ENCODE measurements at regions not wholly inside any gene's neighbourhood (a gene's known extent, or its start where the extent isn't known, plus 50 kb on each side); places are given as distances from the start of the nearest gene placed in this dataset.

GRCh38 chr4:33551244-33551643, 2693.1 kb downstream of the ARAP2 start:
- TF ChIP-seq EP300 (IDR thresholded peaks at IDR 0.05) = no peak
- no peak for TF ChIP-seq CTCF (IDR thresholded peaks at IDR 0.05)
